SHP77 (cell line): ENCODE measurements at regions not wholly inside any gene's neighbourhood (a gene's known extent, or its start where the extent isn't known, plus 50 kb on each side); places are given as distances from the start of the nearest gene placed in this dataset.

Experiments used
- DNase-seq, 2 experiments: peaks; one replicate each; lab custom pipeline; 2025; lab: John Stamatoyannopoulos, UW

GRCh38 chr1:218823291-218823900 lies 350.3 kb upstream of the LYPLAL1 start:
- DNase-seq = no peak

DNA sequence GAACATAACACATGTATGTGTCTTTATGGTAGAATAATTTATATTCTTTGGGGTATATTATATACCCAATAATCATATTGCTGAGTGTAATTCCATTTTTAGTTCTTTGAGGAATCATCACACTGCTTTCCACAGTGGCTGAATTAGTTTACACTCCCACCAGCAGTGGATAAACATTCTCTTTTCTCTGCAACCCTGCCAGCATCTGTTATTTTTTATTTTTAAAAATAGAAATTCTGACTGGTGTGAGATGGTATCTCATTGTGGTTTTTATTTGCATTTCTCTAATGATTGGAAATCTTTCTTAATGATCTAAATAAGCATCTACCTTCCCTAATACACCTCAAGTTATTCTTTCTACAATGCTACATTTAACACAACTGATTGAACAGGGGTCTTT lies 346.2 kb upstream of the LYPLAL1 start:
- no peak for DNase-seq

GRCh38 chr1:218828125-218828650 lies 345.5 kb upstream of the LYPLAL1 start:
- no peak for DNase-seq

DNA sequence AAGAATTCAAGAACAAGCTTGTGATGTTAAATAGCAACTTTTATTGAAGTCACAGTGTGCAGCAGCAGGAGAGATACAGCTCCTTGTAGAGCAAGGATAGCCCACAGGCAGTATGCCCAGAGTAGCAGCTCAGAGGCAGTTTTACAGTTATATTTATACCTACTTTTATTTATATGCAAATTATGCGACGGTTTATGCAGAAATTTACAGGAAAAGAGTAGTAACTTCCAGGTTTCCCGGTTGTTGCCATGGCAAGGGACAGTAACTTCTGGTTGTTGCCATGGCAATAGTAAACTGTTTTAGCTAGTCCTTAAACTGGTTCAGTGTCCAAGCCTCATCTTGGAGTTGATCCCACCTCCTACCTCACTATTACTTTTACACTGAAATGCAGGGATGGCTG lies 344.6 kb upstream of the LYPLAL1 start:
- DNase-seq = no peak

DNA sequence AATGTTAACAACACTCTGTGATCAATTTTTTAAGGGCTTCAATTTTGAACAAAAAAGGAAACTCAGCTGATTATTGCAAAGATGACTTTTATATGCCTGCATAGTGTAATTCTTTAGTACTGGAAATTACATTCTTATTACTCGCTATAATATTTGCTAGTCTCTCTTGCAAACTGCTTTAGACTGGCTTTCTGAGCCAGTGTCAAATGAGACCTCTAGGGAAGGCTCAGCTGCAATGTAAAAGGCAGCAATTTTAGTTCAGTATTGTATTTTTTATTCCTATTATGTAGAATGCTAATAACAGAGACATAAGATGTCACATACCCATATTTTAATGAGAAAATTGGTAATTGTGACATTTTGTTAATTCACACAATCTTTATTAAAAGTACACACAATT lies 338.1 kb upstream of the LYPLAL1 start:
- DNase-seq = no peak

GRCh38 chr1:218836264-218836663 lies 337.4 kb upstream of the LYPLAL1 start:
- DNase-seq = no peak

- no peak for DNase-seq
These were observed 336.6 kb upstream of the LYPLAL1 start for GRCh38 chr1:218837051-218837450.

DNA sequence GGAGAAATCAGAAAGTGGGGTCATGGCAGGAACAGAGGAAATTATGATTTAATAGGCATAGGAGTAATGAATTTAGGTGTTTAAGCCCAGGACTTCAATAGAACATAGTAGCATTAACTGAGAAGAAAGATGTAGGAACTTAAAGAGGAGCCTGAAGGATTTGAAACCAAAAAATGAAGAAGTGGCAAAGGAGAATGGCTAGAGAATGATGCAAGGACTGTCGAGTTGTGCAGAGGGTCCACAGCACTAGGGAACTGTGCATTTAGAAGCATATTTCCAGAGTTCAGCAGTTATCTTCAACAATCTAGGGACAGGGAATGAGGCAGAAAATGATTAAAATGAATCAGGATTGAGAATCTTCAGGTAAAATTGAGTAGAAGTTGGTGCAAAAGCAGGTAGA lies 328.1 kb upstream of the LYPLAL1 start:
- no peak for DNase-seq

GRCh38 chr1:218846181-218846580 lies 327.5 kb upstream of the LYPLAL1 start:
- no peak for DNase-seq

- no peak for DNase-seq
These were observed 326.4 kb upstream of the LYPLAL1 start for GRCh38 chr1:218847089-218847768.

DNA sequence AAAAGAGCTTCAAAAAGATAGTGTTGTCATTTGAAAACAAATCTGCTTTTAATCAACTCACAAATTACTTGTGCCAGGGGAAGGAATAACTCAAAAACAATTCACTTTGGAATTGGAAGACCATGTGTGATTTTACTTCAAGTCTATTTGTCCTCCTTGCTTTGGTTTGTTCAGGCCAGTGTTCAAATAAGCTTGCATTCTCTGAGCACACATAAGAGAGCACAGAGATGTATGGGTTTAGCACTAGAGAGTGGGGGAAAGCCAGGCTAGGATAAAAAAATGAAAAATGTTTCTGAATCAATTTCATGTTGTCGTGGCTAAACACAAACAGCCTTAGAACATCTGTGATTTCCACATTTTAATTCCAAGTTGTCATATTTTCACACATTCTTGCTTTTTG lies 325.7 kb upstream of the LYPLAL1 start:
- no peak for DNase-seq

DNA sequence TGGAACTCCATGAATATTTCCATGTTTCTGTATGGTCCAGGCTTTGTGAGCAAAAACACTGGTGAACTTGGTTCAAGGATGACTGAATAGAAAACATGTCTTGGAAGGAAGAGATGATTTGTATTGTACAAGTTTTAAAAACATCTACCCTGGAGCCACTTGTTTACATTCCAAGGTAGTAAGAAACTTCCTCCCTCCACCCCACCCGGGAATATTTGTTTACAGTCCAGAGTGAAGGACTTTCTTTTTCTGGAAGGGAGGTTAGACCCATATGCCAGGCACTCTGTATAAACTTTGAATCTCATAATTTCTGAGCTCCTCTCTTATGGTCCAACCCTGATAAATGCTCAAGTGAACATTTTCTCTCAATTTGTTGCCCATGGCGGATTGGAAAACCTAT lies 323.3 kb upstream of the LYPLAL1 start:
- DNase-seq = no peak

- DNase-seq = no peak
These were observed 322.1 kb upstream of the LYPLAL1 start for GRCh38 chr1:218851586-218851985.

DNA sequence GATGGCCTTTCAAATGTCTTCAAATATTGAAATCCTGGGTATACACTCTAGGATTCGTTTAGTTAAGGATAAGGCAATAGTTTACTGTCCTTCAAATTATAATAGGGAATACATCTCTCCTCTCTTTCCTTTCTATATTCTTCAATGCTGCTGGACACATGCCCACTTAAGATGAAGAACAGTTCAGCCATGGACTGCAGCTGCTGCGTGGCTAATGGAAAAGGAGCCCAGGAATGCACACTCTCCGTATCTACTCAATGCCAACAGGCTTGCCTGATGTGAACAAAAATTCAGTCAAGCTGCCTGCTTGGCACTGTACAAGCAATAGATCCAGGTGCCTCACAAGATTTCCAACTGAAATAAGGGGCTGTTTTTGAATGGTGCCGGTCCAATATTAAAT lies 321.2 kb upstream of the LYPLAL1 start:
- no peak for DNase-seq

DNA sequence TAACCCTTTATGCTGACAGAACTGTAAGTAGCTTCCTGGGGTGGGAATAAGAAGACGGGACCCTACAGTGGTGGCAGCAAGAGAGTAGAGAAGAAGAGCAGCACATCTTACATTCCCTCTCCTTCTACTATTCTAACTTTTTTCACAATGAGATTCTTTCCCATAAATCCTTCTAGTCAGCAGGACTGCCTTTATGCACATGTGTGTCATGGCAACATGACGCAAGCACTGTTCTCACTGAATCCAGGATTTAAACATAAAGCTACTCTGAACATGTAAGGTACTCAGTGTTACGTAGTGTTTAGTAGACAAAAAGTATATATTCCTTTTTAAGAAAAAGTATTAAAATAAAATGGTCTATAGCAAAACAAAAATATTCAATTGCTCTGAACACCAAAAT lies 309.7 kb upstream of the LYPLAL1 start:
- DNase-seq = no peak

DNA sequence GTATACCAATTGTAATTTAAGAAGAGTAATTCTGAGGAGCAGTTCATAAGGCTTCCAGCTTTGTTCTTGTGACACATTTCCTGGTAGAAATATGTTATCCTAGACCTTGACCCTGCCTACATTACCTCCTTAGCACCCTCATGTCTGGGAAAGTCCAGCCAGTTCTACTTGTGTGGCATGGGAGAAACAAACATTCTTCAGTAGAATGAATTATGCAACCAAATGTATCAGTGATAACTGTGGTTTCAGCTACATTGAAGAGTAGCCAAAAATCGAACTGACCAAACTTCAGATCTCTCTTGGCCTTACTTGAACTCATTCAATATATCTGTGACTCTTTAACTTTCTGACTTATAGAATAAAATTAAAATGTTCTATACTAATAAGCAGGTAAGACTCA lies 308.1 kb upstream of the LYPLAL1 start:
- DNase-seq = no peak

GRCh38 chr1:218866507-218866906 lies 307.2 kb upstream of the LYPLAL1 start:
- no peak for DNase-seq

DNA sequence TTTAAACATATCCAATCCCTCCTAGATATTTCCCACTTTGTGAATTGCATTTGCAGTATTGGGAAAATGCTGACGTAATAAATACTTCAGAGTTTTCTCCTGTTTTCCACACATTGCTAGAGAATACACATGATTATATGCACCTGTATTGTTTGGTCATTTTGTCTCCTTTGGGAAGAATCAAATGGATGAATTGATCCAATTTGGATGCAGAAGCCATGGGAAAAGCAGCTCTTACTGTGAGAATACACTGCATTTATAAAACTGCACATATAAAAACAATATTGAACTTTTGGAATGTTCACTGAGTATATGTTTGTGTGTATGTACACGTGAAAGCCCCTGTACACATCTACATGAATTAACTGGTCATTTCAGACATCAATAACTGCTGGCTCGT lies 306.6 kb upstream of the LYPLAL1 start:
- no peak for DNase-seq

- DNase-seq = no peak
These were observed 305.6 kb upstream of the LYPLAL1 start for GRCh38 chr1:218867941-218868626.

GRCh38 chr1:218869276-218869675 lies 304.4 kb upstream of the LYPLAL1 start:
- DNase-seq = no peak

DNA sequence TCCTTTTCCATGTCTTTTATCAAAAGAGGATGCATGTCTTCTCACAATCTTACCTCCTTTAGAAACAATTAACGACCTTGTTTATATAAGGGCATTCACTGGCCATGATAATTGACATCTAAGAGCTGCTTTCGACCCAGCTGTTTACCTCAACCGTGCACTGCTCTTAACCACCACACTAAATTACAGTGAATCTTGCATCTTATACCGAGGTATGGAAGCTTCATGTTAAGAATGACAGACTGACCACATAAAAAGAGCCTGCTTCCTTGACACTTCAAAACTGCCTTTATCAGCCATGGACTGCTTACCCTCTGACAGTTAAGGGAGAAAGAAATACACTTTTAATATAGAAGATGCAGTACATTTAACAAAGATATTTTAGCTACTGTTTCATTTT lies 301.7 kb upstream of the LYPLAL1 start:
- DNase-seq = no peak

GRCh38 chr1:218872928-218873327 lies 300.8 kb upstream of the LYPLAL1 start:
- DNase-seq = no peak

- no peak for DNase-seq
These were observed 299.4 kb upstream of the LYPLAL1 start for GRCh38 chr1:218874313-218874712.
